IMR-90 (cell line): ENCODE measurements at regions not wholly inside any gene's neighbourhood (a gene's known extent, or its start where the extent isn't known, plus 50 kb on each side); places are given as distances from the start of the nearest gene placed in this dataset.

Source experiments
- ATAC-seq: fragments of 200-7000 bp; cut with Tn5 transposase; 2 replicates; pipeline ENCODE4 v1.9.1; 2020; ENCODE audit warnings: low read depth, mild to moderate bottlenecking, moderate library complexity
- BruUV-seq: library from RNA; stranded (reverse); fragments of 400-500 nt; replicated peaks from 2 replicates; lab custom pipeline; 2021; lab: Mats Ljungman, UMichigan
- CTCF ChIA-PET: fragments of 300-600 bp; formaldehyde crosslinking; extraction: SDS; loops from one replicate; lab custom pipeline; 2021; ENCODE audit warnings: antibody characterized with exemption; lab: Yijun Ruan, JAX
- POLR2A ChIA-PET: fragments of 300-600 bp; sonication (Branson Sonifier 250); formaldehyde crosslinking; loops from one replicate; lab custom pipeline; 2022; ENCODE audit warnings: antibody characterized with exemption; ENCODE audit not compliant: unreplicated experiment; lab: Charles Lee
- DNase-seq: peaks from one replicate; pipeline ENCODE4 v3.0.0; 2013
- H2AFZ ChIP-seq: replicated peaks from 2 replicates; pipeline ENCODE3; 2013; ENCODE audit warnings: low read length, mild to moderate bottlenecking; ENCODE audit not compliant: poor library complexity
- H2AK5ac ChIP-seq: 2 replicates; pipeline ENCODE4 v1.6.1; 2013; ENCODE audit warnings: low read depth, low read length, inconsistent platforms
- H2AK9ac ChIP-seq: replicated peaks from 2 replicates; pipeline ENCODE3; 2013; ENCODE audit warnings: mild to moderate bottlenecking, low read depth, low read length, moderate library complexity; ENCODE audit not compliant: poor library complexity
- H2BK120ac ChIP-seq: 2 replicates; pipeline ENCODE4 v1.6.1; 2013; ENCODE audit warnings: low read depth, low read length, inconsistent platforms
- H2BK15ac ChIP-seq: 3 replicates; pipeline ENCODE4 v1.6.1; 2013; ENCODE audit warnings: low read depth, low read length, inconsistent platforms
- H2BK20ac ChIP-seq: 2 replicates; pipeline ENCODE4 v1.6.1; 2013; ENCODE audit warnings: low read depth, mild to moderate bottlenecking, inconsistent platforms, low read length, moderate library complexity
- H2BK5ac ChIP-seq: 2 replicates; pipeline ENCODE4 v1.6.1; 2013; ENCODE audit warnings: mild to moderate bottlenecking, low read depth, low read length, inconsistent platforms; ENCODE audit not compliant: poor library complexity, severe bottlenecking
- H3K14ac ChIP-seq: replicated peaks from 2 replicates; pipeline ENCODE4 v1.6.1; 2013; ENCODE audit warnings: low read depth, low read length, inconsistent platforms
- H3K18ac ChIP-seq: 2 replicates; pipeline ENCODE4 v1.6.1; 2013; ENCODE audit warnings: low read depth, low read length, control low read depth
- H3K23ac ChIP-seq: 2 replicates; pipeline ENCODE4 v1.6.1; 2013; ENCODE audit warnings: low read depth, low read length, inconsistent platforms
- H3K27ac ChIP-seq: 2 replicates; pipeline ENCODE4 v1.5.1; 2013; ENCODE audit warnings: mild to moderate bottlenecking, control low read depth, low read length; ENCODE audit not compliant: insufficient read depth
- H3K27me3 ChIP-seq: 2 replicates; pipeline ENCODE4 v1.6.1; 2013; ENCODE audit warnings: low read length; ENCODE audit not compliant: control insufficient read depth, insufficient read depth
- H3K36me3 ChIP-seq: 2 replicates; pipeline ENCODE4 v1.6.1; 2013; ENCODE audit warnings: low read length, mixed read lengths; ENCODE audit not compliant: control insufficient read depth, insufficient read depth
- H3K4ac ChIP-seq: 2 replicates; pipeline ENCODE4 v1.6.1; 2013; ENCODE audit warnings: low read depth, low read length, inconsistent platforms
- H3K4me1 ChIP-seq: 2 replicates; pipeline ENCODE4 v1.6.1; 2013; ENCODE audit warnings: low read length, mixed read lengths; ENCODE audit not compliant: control insufficient read depth, insufficient read depth
- H3K4me2 ChIP-seq: 2 replicates; pipeline ENCODE4 v1.6.1; 2013; ENCODE audit warnings: low read depth, mild to moderate bottlenecking, control low read depth, low read length, moderate library complexity
- H3K4me3 ChIP-seq: 2 replicates; pipeline ENCODE4 v1.5.1; 2013; ENCODE audit warnings: low read depth, mild to moderate bottlenecking, control low read depth, low read length, moderate library complexity; ENCODE audit not compliant: insufficient read depth
- H3K56ac ChIP-seq: 2 replicates; pipeline ENCODE4 v1.6.1; 2013; ENCODE audit warnings: low read length, inconsistent platforms; ENCODE audit not compliant: insufficient read depth; ENCODE audit errors: extremely low read depth
- H3K79me1 ChIP-seq, 2 experiments: 2 replicates each; pipeline ENCODE4 v1.6.1; 2013; ENCODE audit warnings: low read length in 2 of 2, inconsistent platforms in 1 of 2, low read depth in 1 of 2
- H3K9ac ChIP-seq: 2 replicates; pipeline ENCODE4 v1.6.1; 2013; ENCODE audit warnings: low read depth, low read length, control low read depth
- H3K9me1 ChIP-seq: 2 replicates; pipeline ENCODE4 v1.6.1; 2013; ENCODE audit warnings: low read length, inconsistent platforms; ENCODE audit not compliant: insufficient read depth
- H3K9me3 ChIP-seq: 2 replicates; pipeline ENCODE4 v1.6.1; 2013; ENCODE audit warnings: low read length; ENCODE audit not compliant: control insufficient read depth, insufficient read depth
- H4K20me1 ChIP-seq: 2 replicates; pipeline ENCODE4 v1.6.1; 2013; ENCODE audit warnings: low read length, inconsistent platforms; ENCODE audit not compliant: insufficient read depth
- H4K5ac ChIP-seq: 2 replicates; pipeline ENCODE4 v1.6.1; 2013; ENCODE audit warnings: mild to moderate bottlenecking, low read depth, low read length, control low read depth
- H4K8ac ChIP-seq, 2 experiments: 2 replicates each; pipeline ENCODE4 v1.6.1; 2013; ENCODE audit warnings: low read depth in 2 of 2, low read length in 2 of 2, control low read depth in 1 of 2, inconsistent platforms in 1 of 2
- H4K91ac ChIP-seq: 2 replicates; pipeline ENCODE4 v1.6.1; 2013; ENCODE audit warnings: low read depth, low read length, inconsistent platforms; ENCODE audit not compliant: insufficient read depth
- MAFK ChIP-seq: IDR thresholded peaks from 2 replicates; pipeline ENCODE4 v1.6.1; 2012; ENCODE audit warnings: low read depth, low read length, improper control_type of control experiment
- NFE2L2 ChIP-seq: fragments of 150-350 bp; IDR thresholded peaks from 2 replicates; pipeline ENCODE4 v1.6.1; 2016; ENCODE audit warnings: low read depth, mild to moderate bottlenecking, low read length
- POLR2A ChIP-seq: IDR thresholded peaks from 2 replicates; pipeline ENCODE4 v1.6.1; 2012; ENCODE audit warnings: mild to moderate bottlenecking, low read depth, low read length
- RAD21 ChIP-seq: IDR thresholded peaks from 2 replicates; pipeline ENCODE4 v1.6.1; 2012; ENCODE audit warnings: low read length, improper control_type of control experiment
- RCOR1 ChIP-seq: IDR thresholded peaks from 2 replicates; pipeline ENCODE4 v1.6.1; 2012; ENCODE audit warnings: mild to moderate bottlenecking, low read length, improper control_type of control experiment; ENCODE audit not compliant: insufficient replicate concordance
- WGBS, 2 experiments: methylation state at CpG; one replicate each; pipeline versions ENCODE4 v1.1.5 to v1.1.7; 2013; ENCODE audit warnings: missing lambda C conversion rate in 2 of 2; ENCODE audit not compliant: insufficient read length in 1 of 2; ENCODE audit errors: extremely low coverage in 2 of 2; 5-methylcytosine and 5-hydroxymethylcytosine counted together
- dilution Hi-C: fragments of 300-500 bp; cut with HindIII; formaldehyde crosslinking; loops from one replicate; pipeline ENCODE4 v1.14.3; 2018; ENCODE audit warnings: low sequenced_read_pairs; ENCODE audit not compliant: unreplicated experiment
- in situ Hi-C: fragments of 300-500 bp; cut with MboI; formaldehyde crosslinking; loops from 3 replicates; pipeline ENCODE4 v1.14.3; 2019; ENCODE audit warnings: low sequenced_read_pairs, inconsistent platforms, mixed read lengths
- intact Hi-C: fragments of 100-400 bp; cut with micrococcal nuclease; formaldehyde crosslinking; loops from 2 replicates; pipeline ENCODE4 v1.10.0; 2022

DNA sequence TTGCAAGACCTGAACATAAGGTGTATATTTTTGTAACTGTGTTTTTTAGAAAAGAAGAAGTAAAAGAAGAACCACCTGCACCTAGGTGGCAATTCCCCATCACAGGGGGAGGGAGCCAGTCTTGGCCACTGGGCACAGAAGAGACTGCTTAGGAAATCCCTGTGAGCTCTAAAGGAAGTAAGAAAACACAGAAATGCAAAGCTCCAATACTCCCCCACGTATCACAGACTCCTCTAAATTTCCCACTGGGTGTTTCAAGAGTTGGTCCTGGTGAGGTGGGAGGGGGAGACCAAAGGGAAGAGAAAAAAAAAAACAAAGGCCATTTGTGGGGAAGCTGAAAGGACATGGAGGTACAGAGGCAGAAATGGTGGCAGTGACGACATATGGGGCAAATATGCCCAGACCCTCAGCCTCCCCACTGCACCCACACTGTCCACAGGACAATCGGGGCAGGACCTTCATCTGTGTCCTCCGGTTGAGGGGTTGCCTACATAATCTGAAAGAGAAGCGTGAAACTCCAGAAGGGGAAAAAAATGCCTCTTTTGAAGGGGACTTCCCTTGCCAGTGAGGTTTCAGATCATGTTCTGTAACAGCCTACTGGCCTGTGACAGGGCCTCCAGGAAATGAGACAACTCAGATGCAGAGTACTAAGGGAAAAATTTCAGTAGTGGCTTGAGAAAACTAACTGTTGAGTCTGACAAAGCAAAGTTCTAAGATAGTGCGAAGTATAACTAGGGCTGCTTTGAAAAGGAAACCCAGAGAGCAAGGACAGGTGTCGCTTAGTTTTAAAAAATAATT, 226.2 kb upstream of the MARCKS start:
- H3K14ac ChIP-seq = peak overlapping the region; percentile 76
- H2AK9ac ChIP-seq = peak overlapping the region; percentile 2
- peak overlapping the region; percentile 65 for H3K4ac ChIP-seq
- peaks cover 7% of the 10 kb centered on the region for H3K9me1 ChIP-seq
- no peak overlapping the region for H3K56ac ChIP-seq
- H4K5ac ChIP-seq = peak overlapping the region; percentile 1; the same call in 1 of the 2 replicates
- DNase-seq (peak; percentile 86), ATAC-seq (peak; percentile 33)
- H4K20me1 ChIP-seq = no peaks in the 10 kb centered on the region
- H2BK15ac ChIP-seq = peak overlapping the region; percentile 86
- H3K79me1 ChIP-seq = no peaks in the 10 kb centered on the region
- H4K8ac ChIP-seq = peak overlapping the region; percentile 38 to 73; a peak in 3 of 4 replicates
- peak overlapping the region; percentile 67; the same call in 1 of the 2 replicates for H2BK120ac ChIP-seq
- H3K9ac ChIP-seq = no peak overlapping the region
- H3K27ac ChIP-seq = 0 out of 2 replicates have a peak overlapping the region, but pooled peaks have one; percentile 0
- peak overlapping the region; percentile 63; the same call in 1 of the 2 replicates for H4K91ac ChIP-seq
- peak overlapping the region; percentile 71 for H2BK5ac ChIP-seq
- TF ChIP-seq NFE2L2 (no peak; the same call in 1 of the 2 replicates), RCOR1 (no peak), MAFK (no peak), POLR2A (no peak), RAD21 (0 out of 2 replicates have a peak, but pooled peaks have one; percentile 6)
- no peak overlapping the region; the same call in 1 of the 2 replicates for H3K23ac ChIP-seq
- no peaks in the 10 kb centered on the region for H3K36me3 ChIP-seq
- no peak overlapping the region for H3K4me3 ChIP-seq
- ChIA-PET CTCF (no interaction called here), POLR2A (no interaction called here)
- no peaks in the 10 kb centered on the region for H3K27me3 ChIP-seq
- 42% methylated on average over 2 of the region's 7 CpGs; no CpG with 5 or more reads in 1 of the 2 experiments for WGBS, 2 experiments
- peak overlapping the region; percentile 1 for H3K18ac ChIP-seq
- H2AFZ ChIP-seq = peak overlapping the region; percentile 68
- peaks cover 20% of the 10 kb centered on the region for H3K4me1 ChIP-seq
- BruUV-seq = no TSS peak
- peak overlapping the region; percentile 51 for H2AK5ac ChIP-seq
- intact Hi-C loops = loop anchor here (5.0 kb wide), 2 partner anchors 199 to 226 kb away; partner anchors contain the start of gene MARCKS
- no peaks in the 10 kb centered on the region for H3K9me3 ChIP-seq
- H2BK20ac ChIP-seq = peak overlapping the region; percentile 33; the same call in 1 of the 2 replicates
- in situ Hi-C loops = no loop called here
- dilution Hi-C loops = no loop called here
- H3K4me2 ChIP-seq = no peak overlapping the region
